ENCODE measurements at regions not wholly inside any gene's neighbourhood (a gene's known extent, or its start where the extent isn't known, plus 50 kb on each side); places are given as distances from the start of the nearest gene placed in this dataset.
A peak's percentile ranks its signal among the peaks of the same experiment; 100 is the strongest.

DNA sequence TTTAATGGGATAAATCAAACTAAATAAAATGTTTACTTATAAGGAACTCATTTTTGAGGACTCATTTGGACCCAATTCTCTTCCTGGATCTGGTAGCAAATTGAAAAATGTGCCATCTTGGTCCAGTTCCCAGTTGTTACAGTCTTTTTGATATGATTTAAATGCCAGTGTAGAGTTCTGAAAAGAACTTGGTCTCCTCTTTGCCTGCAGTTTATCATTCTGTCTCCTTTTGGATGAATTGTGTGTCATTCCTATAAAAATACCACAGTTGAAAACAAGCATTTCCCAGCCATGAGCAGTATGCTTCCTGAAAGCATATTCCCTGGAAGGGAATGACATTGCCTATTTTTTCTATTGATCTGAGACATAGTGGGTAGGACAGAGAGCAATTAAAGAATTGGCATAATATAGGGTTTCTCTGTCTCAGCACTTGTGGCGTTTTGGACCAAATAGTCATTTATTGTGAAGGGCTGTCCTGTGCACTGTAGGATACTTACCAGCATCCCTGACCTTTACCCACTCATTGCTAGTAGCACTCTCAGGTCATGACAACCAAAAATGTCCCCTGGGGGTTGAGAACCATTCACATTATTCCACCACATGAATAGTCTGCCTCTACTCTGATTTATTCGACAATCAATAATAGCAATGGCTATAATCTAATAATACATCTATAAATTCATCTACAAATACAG lies 181.8 kb downstream of the NXNL2 start:
- H3K27ac ChIP-seq (ENCODE audit: insufficient read depth, low read length, poor library complexity, severe bottlenecking) = no peak overlapping the region
- Mint-ChIP-seq H3K4me1 (no peaks in the 10 kb centered on the region), H3K9me3 (peaks cover 0 to 2% (median 0%) of the 10 kb centered on the region in 7 donors), H3K4me3 (no peak overlapping the region), H3K27ac (no peak overlapping the region), H3K36me3 (no peaks in the 10 kb centered on the region), H3K27me3 (peaks cover 15% of the 10 kb centered on the region)
- H3K27me3 ChIP-seq (ENCODE audit: control insufficient read depth, insufficient read depth, low read length) = peaks cover 6% of the 10 kb centered on the region
- no peaks in the 10 kb centered on the region for H3K9me3 ChIP-seq (ENCODE audit: control insufficient read depth in 2 of 2, low read length in 2 of 2)
- no peaks in the 10 kb centered on the region for H3K4me1 ChIP-seq (ENCODE audit: control insufficient read depth, insufficient read depth, low read length, poor library complexity, severe bottlenecking)
- H3K36me3 ChIP-seq (ENCODE audit: control insufficient read depth, insufficient read depth, low read length) = no peaks in the 10 kb centered on the region
- no peak overlapping the region for H3K4me3 ChIP-seq (ENCODE audit: low read depth, low read length)
- ATAC-seq (ENCODE audit: low read depth in 2 of 2) = no peak
- DNase-seq = no peak

DNA sequence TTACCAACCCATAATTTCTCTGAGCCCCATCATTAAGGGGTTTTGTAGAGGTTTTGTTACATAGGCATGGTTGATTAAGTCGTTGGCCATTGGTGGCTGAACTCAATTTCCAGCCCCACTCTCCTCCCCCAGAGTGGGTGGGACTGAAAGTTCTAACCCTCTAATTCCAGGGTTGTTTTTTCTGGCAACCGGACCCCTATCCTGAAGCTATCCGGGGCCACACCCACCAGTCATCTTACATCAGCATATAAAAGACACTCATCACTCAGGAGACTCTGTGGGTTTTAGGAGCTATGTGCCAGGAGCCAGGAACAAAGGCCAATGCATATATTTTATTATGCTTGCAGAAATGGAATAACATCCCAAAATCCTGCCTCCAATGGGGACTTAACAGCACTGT lies 186.0 kb downstream of the NXNL2 start:
- Histone ChIP-seq H3K9me3 (ENCODE audit: control insufficient read depth in 2 of 2, low read length in 2 of 2) (no peaks in the 10 kb centered on the region), H3K36me3 (ENCODE audit: control insufficient read depth, insufficient read depth, low read length) (no peaks in the 10 kb centered on the region), H3K27ac (ENCODE audit: insufficient read depth, low read length, poor library complexity, severe bottlenecking) (no peak overlapping the region), H3K27me3 (ENCODE audit: control insufficient read depth, insufficient read depth, low read length) (peaks cover 3% of the 10 kb centered on the region), H3K4me3 (ENCODE audit: low read depth, low read length) (no peak overlapping the region), H3K4me1 (ENCODE audit: control insufficient read depth, insufficient read depth, low read length, poor library complexity, severe bottlenecking) (no peaks in the 10 kb centered on the region)
- Mint-ChIP-seq H3K4me1 (no peaks in the 10 kb centered on the region), H3K4me3 (no peak overlapping the region), H3K27me3 (peaks cover 15% of the 10 kb centered on the region), H3K9me3 (peaks cover 0 to 2% (median 0%) of the 10 kb centered on the region in 7 donors), H3K27ac (no peak overlapping the region), H3K36me3 (no peaks in the 10 kb centered on the region)
- DNase-seq (no peak), ATAC-seq (ENCODE audit: low read depth in 2 of 2) (no peak)

DNA sequence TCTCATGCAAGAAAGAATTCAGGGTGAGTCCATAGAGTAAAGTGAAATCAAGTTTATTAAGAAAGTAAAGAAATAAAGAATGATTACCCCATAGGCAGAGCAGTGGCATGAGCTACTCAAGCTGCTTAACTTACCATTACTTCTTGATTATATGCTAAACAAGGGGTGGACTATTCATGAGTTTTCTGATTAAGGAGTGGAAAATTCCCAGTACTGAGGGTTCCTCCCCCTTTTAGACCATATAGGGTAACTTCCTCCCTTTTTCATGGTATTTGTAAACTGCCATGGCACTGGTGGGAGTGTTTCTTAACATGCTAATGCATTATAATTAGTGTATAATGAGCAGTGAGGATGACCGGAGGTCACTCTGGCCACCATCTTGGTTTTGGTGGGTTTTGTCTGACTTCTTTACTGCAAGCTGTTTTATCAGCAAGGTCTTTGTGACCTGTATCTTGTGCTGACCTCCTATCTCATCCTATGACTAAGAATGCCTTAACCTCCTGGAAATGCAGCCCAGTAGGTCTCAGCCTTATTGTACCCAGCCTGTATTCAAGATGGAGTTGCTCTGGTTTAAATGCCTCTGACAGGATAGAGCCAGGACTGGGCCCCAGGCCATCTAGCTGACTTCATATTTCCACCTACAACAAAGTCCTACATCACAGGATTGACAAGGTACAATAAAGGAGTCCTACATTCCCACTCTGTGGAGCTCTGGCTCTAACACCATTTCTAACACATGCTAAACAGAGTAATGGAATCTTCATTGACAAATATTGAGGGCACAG lies 186.7 kb downstream of the NXNL2 start:
- no peak overlapping the region for H3K4me3 Mint-ChIP-seq
- no peaks in the 10 kb centered on the region for H3K36me3 Mint-ChIP-seq
- Histone ChIP-seq H3K27me3 (ENCODE audit: control insufficient read depth, insufficient read depth, low read length) (peaks cover 3% of the 10 kb centered on the region), H3K36me3 (ENCODE audit: control insufficient read depth, insufficient read depth, low read length) (no peaks in the 10 kb centered on the region), H3K9me3 (ENCODE audit: control insufficient read depth in 2 of 2, low read length in 2 of 2) (no peaks in the 10 kb centered on the region), H3K27ac (ENCODE audit: insufficient read depth, low read length, poor library complexity, severe bottlenecking) (no peak overlapping the region), H3K4me1 (ENCODE audit: control insufficient read depth, insufficient read depth, low read length, poor library complexity, severe bottlenecking) (no peaks in the 10 kb centered on the region), H3K4me3 (ENCODE audit: low read depth, low read length) (no peak overlapping the region)
- DNase-seq (no peak), ATAC-seq (ENCODE audit: low read depth in 2 of 2) (no peak)
- peaks cover 16% of the 10 kb centered on the region for H3K27me3 Mint-ChIP-seq
- no peak overlapping the region for H3K27ac Mint-ChIP-seq
- H3K4me1 Mint-ChIP-seq = no peaks in the 10 kb centered on the region
- no peaks in the 10 kb centered on the region for H3K9me3 Mint-ChIP-seq

DNA sequence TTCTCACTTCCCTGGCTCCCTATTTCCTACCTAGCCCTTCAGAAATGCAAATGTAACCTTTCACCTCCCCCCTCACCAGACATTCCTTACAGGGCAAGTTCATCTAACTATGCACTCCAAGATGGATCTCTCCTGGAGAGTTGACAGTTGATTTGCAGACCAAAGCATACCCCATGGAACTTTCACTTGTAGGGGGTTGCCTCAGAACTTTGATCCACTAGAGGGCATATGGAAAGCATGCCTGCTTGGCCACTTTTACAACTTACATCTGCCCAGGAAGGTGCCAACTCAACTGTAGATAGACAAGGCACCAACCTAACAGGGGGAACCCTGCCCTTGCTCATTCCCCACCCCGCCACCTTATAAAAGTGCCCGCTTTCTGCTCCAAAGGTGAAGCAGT lies 187.8 kb downstream of the NXNL2 start:
- Mint-ChIP-seq H3K4me1 (no peaks in the 10 kb centered on the region), H3K36me3 (no peaks in the 10 kb centered on the region), H3K4me3 (no peak overlapping the region), H3K27ac (no peak overlapping the region), H3K9me3 (peaks cover 0 to under 1% (median 0%) of the 10 kb centered on the region in 7 donors), H3K27me3 (peaks cover 22% of the 10 kb centered on the region)
- no peak overlapping the region for H3K4me3 ChIP-seq (ENCODE audit: low read depth, low read length)
- ATAC-seq (ENCODE audit: low read depth in 2 of 2) = no peak
- H3K27ac ChIP-seq (ENCODE audit: insufficient read depth, low read length, poor library complexity, severe bottlenecking) = no peak overlapping the region
- DNase-seq = peak in 1 of 3 donors; percentile 1
- no peaks in the 10 kb centered on the region for H3K36me3 ChIP-seq (ENCODE audit: control insufficient read depth, insufficient read depth, low read length)
- no peaks in the 10 kb centered on the region for H3K9me3 ChIP-seq (ENCODE audit: control insufficient read depth in 2 of 2, low read length in 2 of 2)
- peaks cover 3% of the 10 kb centered on the region for H3K27me3 ChIP-seq (ENCODE audit: control insufficient read depth, insufficient read depth, low read length)
- no peaks in the 10 kb centered on the region for H3K4me1 ChIP-seq (ENCODE audit: control insufficient read depth, insufficient read depth, low read length, poor library complexity, severe bottlenecking)

- ATAC-seq (ENCODE audit: low read depth in 2 of 2) = no peak
- peaks cover 3% of the 10 kb centered on the region for H3K27me3 ChIP-seq (ENCODE audit: control insufficient read depth, insufficient read depth, low read length)
- H3K36me3 Mint-ChIP-seq = no peaks in the 10 kb centered on the region
- no peak for DNase-seq
- H3K4me1 Mint-ChIP-seq = no peaks in the 10 kb centered on the region
- peaks cover 20% of the 10 kb centered on the region for H3K27me3 Mint-ChIP-seq
- H3K4me3 ChIP-seq (ENCODE audit: low read depth, low read length) = no peak overlapping the region
- no peaks in the 10 kb centered on the region for H3K4me1 ChIP-seq (ENCODE audit: control insufficient read depth, insufficient read depth, low read length, poor library complexity, severe bottlenecking)
- H3K27ac Mint-ChIP-seq = no peak overlapping the region
- peaks cover 0 to 3% (median 0%) of the 10 kb centered on the region in 7 donors for H3K9me3 Mint-ChIP-seq
- no peak overlapping the region for H3K27ac ChIP-seq (ENCODE audit: insufficient read depth, low read length, poor library complexity, severe bottlenecking)
- no peaks in the 10 kb centered on the region for H3K9me3 ChIP-seq (ENCODE audit: control insufficient read depth in 2 of 2, low read length in 2 of 2)
- H3K36me3 ChIP-seq (ENCODE audit: control insufficient read depth, insufficient read depth, low read length) = no peaks in the 10 kb centered on the region
- H3K4me3 Mint-ChIP-seq = no peak overlapping the region
These were observed 188.8 kb downstream of the NXNL2 start for GRCh38 chr9:88723751-88724150.

DNA sequence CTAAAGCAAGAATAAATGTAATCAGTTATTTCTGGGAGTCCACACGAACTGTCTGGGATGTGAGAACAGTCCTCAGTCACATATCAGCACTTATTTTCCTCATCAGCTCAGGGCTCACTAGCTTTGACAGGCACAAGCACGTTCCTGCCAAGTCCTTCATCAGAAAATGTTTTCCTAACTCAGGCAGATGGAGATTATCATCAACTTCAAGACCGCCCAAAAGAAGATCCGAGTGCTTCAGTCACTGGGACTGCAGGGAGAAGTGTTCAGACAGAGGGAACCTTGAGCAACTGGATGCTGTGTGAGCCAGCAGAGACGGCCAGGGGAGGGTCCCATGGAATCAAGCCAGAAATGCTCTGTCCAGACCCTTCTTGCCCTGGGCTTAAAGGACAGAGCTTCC lies 189.4 kb downstream of the NXNL2 start:
- peaks cover 14% of the 10 kb centered on the region for H3K27me3 Mint-ChIP-seq

DNA sequence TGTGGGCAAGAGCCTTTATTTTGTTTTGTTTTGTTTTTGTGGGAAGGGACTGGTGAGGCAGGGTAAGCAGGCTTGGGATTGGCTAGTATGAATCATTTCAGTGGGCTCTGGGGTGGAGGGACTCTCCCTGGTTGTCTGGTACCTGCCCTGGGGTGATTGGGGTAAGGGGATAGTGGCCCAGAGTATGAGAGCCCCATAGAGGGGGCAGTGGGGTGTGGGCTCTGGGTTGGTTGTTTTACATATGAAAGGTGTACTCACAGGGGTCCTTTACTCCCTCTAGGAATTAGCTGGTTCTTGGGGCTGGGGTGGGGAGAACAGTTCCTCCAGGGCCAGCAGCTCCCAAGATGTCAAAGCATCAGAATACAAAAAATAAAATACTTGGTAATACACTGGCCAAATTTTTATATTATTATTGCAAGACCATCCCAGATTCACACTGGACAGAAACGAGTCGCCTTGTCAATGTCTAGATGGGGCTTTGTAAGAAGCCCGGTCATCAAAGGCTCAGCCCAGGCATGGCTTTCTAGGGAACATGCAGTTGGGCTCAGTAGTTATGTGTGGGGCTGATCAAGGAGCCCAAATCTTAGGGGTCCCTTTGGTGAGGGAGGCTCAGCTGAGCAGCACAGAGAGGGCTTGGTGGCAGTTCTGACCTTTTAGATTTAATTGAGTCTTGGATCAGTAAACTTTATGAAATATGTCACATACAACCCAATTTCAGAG lies 190.5 kb downstream of the NXNL2 start:
- DNase-seq (no peak), ATAC-seq (ENCODE audit: low read depth in 2 of 2) (no peak)
- no peak overlapping the region for H3K27ac ChIP-seq (ENCODE audit: insufficient read depth, low read length, poor library complexity, severe bottlenecking)
- no peaks in the 10 kb centered on the region for H3K27me3 ChIP-seq (ENCODE audit: control insufficient read depth, insufficient read depth, low read length)
- no peaks in the 10 kb centered on the region for H3K9me3 ChIP-seq (ENCODE audit: control insufficient read depth in 2 of 2, low read length in 2 of 2)
- no peak overlapping the region for H3K4me3 ChIP-seq (ENCODE audit: low read depth, low read length)
- Mint-ChIP-seq H3K9me3 (peaks cover 0 to 6% (median 0%) of the 10 kb centered on the region in 7 donors), H3K36me3 (no peaks in the 10 kb centered on the region), H3K4me3 (no peak overlapping the region), H3K27me3 (peaks cover 11% of the 10 kb centered on the region), H3K27ac (no peak overlapping the region), H3K4me1 (no peaks in the 10 kb centered on the region)
- H3K36me3 ChIP-seq (ENCODE audit: control insufficient read depth, insufficient read depth, low read length) = no peaks in the 10 kb centered on the region
- no peaks in the 10 kb centered on the region for H3K4me1 ChIP-seq (ENCODE audit: control insufficient read depth, insufficient read depth, low read length, poor library complexity, severe bottlenecking)

More for the DNA sequence above, 189.4 kb downstream of the NXNL2 start:
- Mint-ChIP-seq H3K36me3 (no peaks in the 10 kb centered on the region), H3K4me1 (no peaks in the 10 kb centered on the region), H3K4me3 (no peak overlapping the region), H3K9me3 (peaks cover 0 to 4% (median 0%) of the 10 kb centered on the region in 7 donors), H3K27ac (no peak overlapping the region)
- Histone ChIP-seq H3K4me3 (ENCODE audit: low read depth, low read length) (no peak overlapping the region), H3K27ac (ENCODE audit: insufficient read depth, low read length, poor library complexity, severe bottlenecking) (no peak overlapping the region), H3K27me3 (ENCODE audit: control insufficient read depth, insufficient read depth, low read length) (no peaks in the 10 kb centered on the region), H3K9me3 (ENCODE audit: control insufficient read depth in 2 of 2, low read length in 2 of 2) (no peaks in the 10 kb centered on the region), H3K4me1 (ENCODE audit: control insufficient read depth, insufficient read depth, low read length, poor library complexity, severe bottlenecking) (no peaks in the 10 kb centered on the region), H3K36me3 (ENCODE audit: control insufficient read depth, insufficient read depth, low read length) (no peaks in the 10 kb centered on the region)
- no peak for DNase-seq
- no peak for ATAC-seq (ENCODE audit: low read depth in 2 of 2)

All from CD4-positive, CD25-positive, alpha-beta regulatory T cell (primary cell).